Activated CD4-positive, alpha-beta T cell treated with anti-CD3 and anti-CD28 coated beads for 48 hours (primary cell): ENCODE measurements at regions not wholly inside any gene's neighbourhood (a gene's known extent, or its start where the extent isn't known, plus 50 kb on each side); places are given as distances from the start of the nearest gene placed in this dataset.

Source experiments
- DNase-seq: peaks from one replicate; pipeline ENCODE4 v3.0.0-alpha.2; 2020

DNA sequence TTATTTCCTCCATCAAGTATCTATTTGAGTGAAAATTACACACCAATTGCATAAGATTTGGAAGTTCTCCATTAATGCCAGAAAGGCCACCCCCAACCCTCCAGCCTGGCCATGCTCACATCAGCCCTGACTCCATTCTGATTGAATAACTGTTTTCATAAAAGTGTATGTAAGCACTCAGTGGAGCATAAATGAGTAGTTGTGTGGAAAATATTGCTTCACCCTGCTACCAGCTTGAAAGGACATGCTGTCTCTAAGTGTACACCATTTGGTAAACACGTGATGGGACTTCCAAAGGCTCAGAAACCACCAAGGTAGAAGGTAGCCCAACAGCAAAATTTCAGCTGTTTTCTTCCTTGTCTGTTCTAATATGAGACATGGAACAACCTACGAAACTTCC, 393.8 kb downstream of the ZNF385D start:
- no peak for DNase-seq

DNA sequence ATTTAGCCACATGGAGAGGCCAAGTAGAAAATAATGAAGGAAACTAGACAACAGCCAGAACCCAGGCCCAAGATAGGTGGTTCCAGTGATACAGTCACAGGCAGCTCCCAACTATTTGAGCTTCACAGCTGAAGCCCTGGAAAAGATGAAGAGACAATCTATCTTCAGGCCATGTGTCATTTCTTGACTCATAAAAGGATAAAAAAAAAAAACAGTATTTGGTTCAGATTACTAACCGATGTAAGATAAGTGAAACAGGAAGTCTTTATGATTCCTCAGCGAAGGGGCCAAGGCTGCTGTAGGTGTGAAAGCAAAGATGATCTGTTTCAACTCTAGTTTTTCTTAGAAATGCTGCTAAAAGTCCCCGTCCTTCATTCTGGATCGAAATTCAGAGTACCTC, 394.6 kb downstream of the ZNF385D start:
- DNase-seq = no peak

DNA sequence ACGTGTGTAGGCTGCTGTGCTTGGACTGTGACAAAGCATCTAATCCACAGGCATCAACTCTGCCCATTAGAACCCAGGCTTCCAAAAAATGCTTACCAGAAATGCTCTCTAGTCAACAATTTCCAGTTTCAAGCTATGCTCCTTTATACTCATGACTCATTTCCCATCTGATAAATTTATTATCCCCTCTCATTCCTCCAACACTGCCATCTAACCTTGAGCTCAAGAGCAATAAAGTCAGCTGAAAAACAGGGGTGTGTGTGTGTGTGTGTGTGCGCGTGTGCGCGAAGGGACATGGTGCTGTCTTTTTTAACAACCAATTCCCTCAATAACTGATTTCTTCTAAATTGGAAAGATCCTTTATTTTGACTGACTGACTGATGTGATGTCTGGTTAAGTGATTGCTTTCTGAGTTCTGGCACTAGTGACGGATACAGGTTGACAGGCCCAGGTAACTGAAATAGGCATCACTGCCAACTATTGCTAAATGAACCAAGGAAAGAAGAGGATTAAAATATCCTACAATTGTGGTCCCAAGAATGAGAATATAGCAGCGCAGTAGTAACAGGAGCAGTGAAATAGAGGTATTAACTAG, 405.5 kb downstream of the ZNF385D start:
- DNase-seq = no peak

DNA sequence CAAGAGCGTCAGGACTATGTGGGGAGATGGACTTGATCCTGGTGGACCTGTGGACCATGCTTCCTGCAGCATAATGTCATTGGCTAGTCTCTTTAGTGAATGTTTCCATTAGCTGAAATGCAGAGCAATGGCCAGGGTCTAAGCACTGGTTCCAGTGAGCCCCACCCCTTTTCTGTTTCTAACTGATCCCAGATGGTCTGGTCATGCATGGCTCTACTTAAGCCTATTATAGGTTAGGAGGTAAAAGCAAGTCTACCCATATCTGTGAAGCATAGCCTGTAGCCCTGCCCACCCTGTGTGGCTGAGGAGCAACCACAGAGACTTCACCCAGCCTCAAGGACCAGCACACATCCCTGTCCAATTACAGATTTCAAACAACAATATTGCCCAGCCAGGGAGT, 419.2 kb downstream of the ZNF385D start:
- no peak for DNase-seq

GRCh38 chr3:21331321-21331720, 419.7 kb downstream of the ZNF385D start:
- no peak for DNase-seq

- DNase-seq = no peak
Measured at GRCh38 chr3:21330293-21330692, 420.7 kb downstream of the ZNF385D start.

GRCh38 chr3:21328711-21329390, 422.2 kb downstream of the ZNF385D start:
- DNase-seq = no peak

DNA sequence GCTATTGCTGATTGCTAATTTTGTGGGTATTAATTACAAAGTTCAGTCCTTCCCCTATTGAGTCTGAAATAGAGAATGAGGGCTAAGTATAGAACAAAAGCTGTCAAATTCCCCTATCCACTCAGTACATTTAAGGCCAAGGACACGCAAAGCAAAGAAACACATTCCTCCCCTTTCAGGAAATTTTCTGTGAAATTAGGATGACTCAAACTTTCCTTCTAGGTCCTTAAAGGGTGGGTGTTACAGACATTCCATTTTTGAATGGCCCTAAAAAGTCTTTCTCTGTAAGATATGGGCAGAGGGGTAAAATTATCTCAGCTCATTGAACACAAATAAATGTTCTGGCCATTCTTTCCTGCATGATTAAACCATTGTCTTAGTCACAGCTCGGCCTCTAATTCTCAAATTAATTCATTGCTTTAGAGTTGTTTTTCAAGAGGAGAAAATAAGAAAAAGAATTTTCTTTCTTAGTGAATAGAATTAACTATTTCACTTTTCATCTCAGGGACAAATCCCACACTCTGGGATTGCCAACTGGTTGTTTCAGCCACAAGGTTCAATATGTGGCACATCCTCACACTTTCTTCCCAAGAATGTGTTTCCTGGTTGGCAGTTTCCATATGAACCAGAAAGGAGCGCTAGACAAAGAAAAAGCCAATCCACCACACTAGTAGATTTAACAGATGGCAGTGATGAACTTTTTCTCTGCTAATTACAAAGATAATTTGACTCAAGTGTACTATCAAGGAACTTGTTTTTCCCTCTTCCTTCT, 424.1 kb downstream of the ZNF385D start:
- no peak for DNase-seq

- no peak for DNase-seq
Measured at GRCh38 chr3:21314688-21315087, 436.3 kb downstream of the ZNF385D start.

- no peak for DNase-seq
Measured at GRCh38 chr3:21310891-21311290, 440.1 kb downstream of the ZNF385D start.

GRCh38 chr3:21310161-21310560, 440.8 kb downstream of the ZNF385D start:
- no peak for DNase-seq

GRCh38 chr3:21297304-21297703, 453.7 kb downstream of the ZNF385D start:
- DNase-seq = no peak

- DNase-seq = no peak
Measured at GRCh38 chr3:21294768-21295167, 456.2 kb downstream of the ZNF385D start.

DNA sequence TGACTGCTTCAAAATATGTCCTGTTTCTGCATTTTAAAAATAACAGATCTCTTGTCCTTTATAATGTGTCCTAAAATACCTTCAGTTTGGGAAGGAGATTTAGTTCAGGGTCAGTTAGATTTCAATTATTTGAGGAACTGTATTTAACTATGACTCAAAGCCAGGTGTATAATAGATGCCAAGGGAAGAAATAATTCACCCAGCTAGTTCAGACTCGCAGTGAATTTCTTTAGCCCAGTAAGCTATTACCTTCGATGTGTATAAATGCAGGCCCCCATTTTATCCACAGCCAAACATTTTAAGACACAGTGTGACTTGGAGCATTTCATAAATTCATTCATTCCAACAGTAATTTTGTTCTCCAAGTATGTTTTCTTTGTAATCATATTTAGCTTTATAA, 458.0 kb downstream of the ZNF385D start:
- no peak for DNase-seq

DNA sequence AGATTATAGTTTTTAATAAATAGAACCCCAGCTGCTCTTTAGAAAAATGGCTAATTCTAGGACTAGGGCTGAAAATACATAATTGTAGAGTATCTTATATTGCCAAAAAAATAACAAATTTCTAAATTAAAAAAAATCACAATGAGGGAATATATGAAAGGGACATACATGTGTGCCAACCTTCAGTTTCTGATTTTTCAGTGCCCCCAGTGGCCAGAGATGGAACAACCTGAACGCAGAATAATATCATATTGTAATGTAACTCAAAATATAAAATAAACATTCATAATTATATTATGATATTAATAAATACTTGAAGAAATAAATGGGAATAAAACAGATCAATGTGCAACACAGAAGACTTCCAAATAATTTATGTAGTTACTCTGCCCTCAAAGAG, 460.5 kb downstream of the ZNF385D start:
- DNase-seq = no peak

DNA sequence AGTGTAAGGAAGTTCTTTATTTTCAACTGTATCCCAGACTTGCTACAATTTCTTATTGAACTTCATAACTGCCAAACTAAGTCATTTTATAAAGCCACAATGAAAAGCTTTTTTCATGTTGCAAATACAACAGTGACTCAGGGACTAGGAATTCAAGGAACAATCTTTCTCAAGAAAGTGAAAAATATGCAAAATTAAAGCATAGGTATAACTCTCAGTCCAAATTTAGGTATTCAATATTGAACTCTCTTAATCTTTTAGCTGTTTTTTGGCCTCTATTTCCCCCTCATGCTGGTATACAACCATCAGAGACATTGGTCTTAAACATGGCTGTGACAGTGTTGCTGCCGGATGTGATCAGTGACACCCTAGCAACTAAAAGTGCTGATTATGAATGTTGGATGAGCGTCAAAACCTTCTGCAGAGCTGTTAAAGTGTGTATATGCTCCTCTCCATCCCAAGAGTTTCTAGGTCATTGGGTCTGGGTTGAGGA, 476.9 kb downstream of the ZNF385D start:
- no peak for DNase-seq

- no peak for DNase-seq
Measured at GRCh38 chr3:21273259-21274025, 477.6 kb downstream of the ZNF385D start.

DNA sequence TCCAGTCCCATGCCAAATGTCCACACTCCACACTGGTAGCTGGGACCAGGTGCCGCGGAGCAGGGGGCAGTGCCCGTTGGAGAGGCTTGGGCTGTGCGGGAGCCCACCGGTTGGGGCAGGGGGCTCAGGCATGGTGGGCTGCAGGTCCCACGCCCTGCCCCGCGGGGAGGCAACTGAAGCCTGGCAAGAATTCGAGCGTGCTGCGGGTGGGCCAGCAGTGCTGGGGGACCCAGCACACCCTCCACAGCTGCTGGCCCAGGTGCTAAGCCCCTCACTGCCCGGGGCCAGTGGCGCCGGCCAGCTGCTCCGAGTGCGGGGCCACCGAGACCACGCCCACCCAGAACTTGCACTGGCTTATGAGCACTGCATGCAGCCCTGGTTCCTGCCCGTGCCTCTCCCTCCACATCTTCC, 479.4 kb downstream of the ZNF385D start:
- DNase-seq = no peak

DNA sequence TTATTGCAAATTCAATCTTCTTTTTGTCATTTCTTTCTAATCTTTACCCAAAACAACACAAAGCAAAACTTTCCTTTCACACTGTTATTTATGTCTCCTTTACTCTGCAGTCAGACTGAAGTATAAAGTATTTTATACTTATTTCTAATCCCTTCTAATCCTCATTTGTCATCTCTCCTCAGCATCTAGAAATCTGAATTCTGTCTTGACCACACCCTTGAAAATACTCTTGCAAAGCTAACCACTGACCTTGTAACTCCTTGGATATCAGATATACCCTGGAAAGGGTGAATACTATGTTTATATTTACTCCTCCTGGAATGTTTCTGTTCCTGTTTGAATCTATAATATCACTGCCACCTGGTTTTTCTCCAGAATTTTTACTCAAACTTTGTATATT, 481.1 kb downstream of the ZNF385D start:
- no peak for DNase-seq

GRCh38 chr3:21260507-21260906, 490.5 kb downstream of the ZNF385D start:
- DNase-seq = no peak

DNA sequence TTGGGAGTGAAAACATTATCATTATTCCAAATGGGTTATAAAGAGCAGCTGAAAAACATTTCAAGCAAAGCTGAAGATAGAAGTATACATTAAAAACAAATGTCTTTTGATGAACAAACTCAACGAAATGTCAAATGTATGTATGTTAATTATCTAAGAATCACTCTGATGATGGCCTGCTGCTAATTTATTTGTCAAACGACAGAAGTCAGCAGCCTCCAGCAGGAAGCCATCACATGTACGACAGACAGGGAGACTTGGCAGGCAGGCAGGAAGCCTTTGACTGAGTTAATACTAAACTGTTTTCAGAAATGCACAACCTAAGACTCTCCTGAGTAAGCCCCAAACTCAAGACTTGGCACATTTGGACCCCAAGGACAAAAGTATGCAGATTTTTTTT, 491.1 kb downstream of the ZNF385D start:
- DNase-seq = no peak

GRCh38 chr3:21256932-21257331, 494.1 kb downstream of the ZNF385D start:
- DNase-seq = no peak

DNA sequence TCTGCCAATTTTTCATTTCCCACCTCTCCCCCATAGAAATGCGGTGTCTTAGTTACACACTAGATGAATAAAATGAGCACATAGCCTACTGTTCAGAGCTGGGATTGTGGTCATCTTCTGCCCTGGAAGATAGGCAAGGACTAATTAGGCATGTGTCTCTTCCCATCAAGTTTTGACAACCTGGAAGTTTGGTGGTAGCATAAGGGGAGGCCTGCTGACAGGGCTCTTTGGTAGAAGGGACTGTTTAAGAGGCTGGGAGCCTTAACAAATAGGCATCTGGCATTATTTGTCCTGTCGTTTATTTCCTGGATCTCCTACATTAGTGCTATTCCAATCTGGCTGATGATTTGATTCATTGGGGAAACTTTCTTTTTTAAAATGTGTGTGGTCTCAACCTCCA, 512.3 kb downstream of the ZNF385D start:
- DNase-seq = no peak
